GM12878 (cell line): ENCODE measurements at regions not wholly inside any gene's neighbourhood (a gene's known extent, or its start where the extent isn't known, plus 50 kb on each side); places are given as distances from the start of the nearest gene placed in this dataset.

Experiments used
- ATAC-seq: fragments of 200-7000 bp; cut with Tn5 transposase; 3 replicates; pipeline ENCODE4 v1.9.1; 2020; ENCODE audit warnings: mild to moderate bottlenecking, moderate library complexity
- BruUV-seq: library from RNA; stranded (reverse); fragments of 400-500 nt; replicated peaks from 2 replicates; lab custom pipeline; 2021; lab: Mats Ljungman, UMichigan
- CTCF ChIA-PET: fragments of 300-600 bp; sonication (Branson Sonifier 250); formaldehyde crosslinking; extraction: SDS; loops from one replicate; lab custom pipeline; 2021; ENCODE audit warnings: inconsistent platforms; lab: Yijun Ruan, JAX
- POLR2A ChIA-PET: fragments of 350-600 bp; formaldehyde crosslinking; extraction: SDS; loops from one replicate; lab custom pipeline; 2021; ENCODE audit warnings: inconsistent platforms; lab: Charles Lee
- RAD21 ChIA-PET: fragments of 300-600 bp; sonication (Branson Sonifier 250); formaldehyde crosslinking; loops from one replicate; lab custom pipeline; 2023; ENCODE audit warnings: antibody characterized with exemption; ENCODE audit not compliant: unreplicated experiment; lab: Charles Lee
- SMC1A ChIA-PET: fragments of 300-600 bp; sonication (Branson Sonifier 250); formaldehyde crosslinking; loops from one replicate; lab custom pipeline; 2023; ENCODE audit not compliant: unreplicated experiment, uncharacterized antibody; lab: Charles Lee
- DNase-seq: peaks from one replicate; pipeline ENCODE4 v3.0.0-alpha.2; 2011; ENCODE audit warnings: low read depth, low spot score
- FAIRE-seq: peaks from 3 replicates; lab custom pipeline; 2011; peaks lifted over from hg19 to GRCh38; lab: Jason Lieb, UNC
- H2AFZ ChIP-seq: 2 replicates; pipeline ENCODE4 v1.6.0; 2011; ENCODE audit warnings: low read depth, low read length, control low read depth; ENCODE audit not compliant: control insufficient read depth
- H3K27ac ChIP-seq: 2 replicates; pipeline ENCODE4 v1.5.1; 2011; ENCODE audit warnings: control low read depth; ENCODE audit not compliant: control insufficient read depth, insufficient read depth
- H3K27me3 ChIP-seq, 2 experiments: replicated peaks in 1 of 2; 2 replicates each; pipeline versions ENCODE4 v1.6.0 to v1.6.1; 2011; ENCODE audit warnings: low read length in 1 of 2; ENCODE audit not compliant: control insufficient read depth in 2 of 2, insufficient read depth in 2 of 2
- H3K36me3 ChIP-seq, 2 experiments: 2 replicates each; pipeline ENCODE4 v1.5.1; 2011; ENCODE audit warnings: low read length in 1 of 2; ENCODE audit not compliant: control insufficient read depth in 2 of 2, insufficient read depth in 2 of 2
- H3K4me1 ChIP-seq: 2 replicates; pipeline ENCODE4 v1.6.1; 2011; ENCODE audit warnings: mild to moderate bottlenecking, low read length, moderate library complexity, mixed read lengths; ENCODE audit not compliant: control insufficient read depth, insufficient read depth
- H3K4me2 ChIP-seq: 2 replicates; pipeline ENCODE4 v1.6.0; 2011; ENCODE audit warnings: control low read depth; ENCODE audit not compliant: control insufficient read depth, insufficient read depth
- H3K4me3 ChIP-seq: fragments of 200-600 bp; sonication (generic); 2 replicates; pipeline ENCODE4 v1.5.1; 2016
- H3K79me2 ChIP-seq: 2 replicates; pipeline ENCODE4 v1.6.0; 2011; ENCODE audit warnings: low read length; ENCODE audit not compliant: control insufficient read depth, insufficient read depth
- H3K9ac ChIP-seq: 2 replicates; pipeline ENCODE4 v1.8.0; 2011; ENCODE audit warnings: low read length, control low read depth, mixed read lengths; ENCODE audit not compliant: control insufficient read depth, insufficient read depth
- H3K9me3 ChIP-seq: replicated peaks from 3 replicates; pipeline ENCODE4 v1.5.1; 2011; ENCODE audit warnings: mild to moderate bottlenecking, low read length; ENCODE audit not compliant: control insufficient read depth, insufficient read depth
- H4K20me1 ChIP-seq: 2 replicates; pipeline ENCODE4 v1.6.0; 2011; ENCODE audit not compliant: control insufficient read depth, insufficient read depth
- ATF2 ChIP-seq: IDR thresholded peaks from 2 replicates; pipeline ENCODE4 v1.6.1; 2012; ENCODE audit warnings: low read length, inconsistent platforms
- BRCA1 ChIP-seq: IDR thresholded peaks from 2 replicates; pipeline ENCODE4 v1.6.1; 2011; ENCODE audit warnings: low read depth, low read length, improper control_type of control experiment
- CUX1 ChIP-seq: IDR thresholded peaks from 2 replicates; pipeline ENCODE4 v1.6.1; 2012; ENCODE audit warnings: improper control_type of control experiment, low read depth, low read length; ENCODE audit not compliant: insufficient replicate concordance
- RELA ChIP-seq: fragments of 450-650 bp; IDR thresholded peaks from 2 replicates; pipeline ENCODE4 v1.8.0; 2014; ENCODE audit warnings: borderline replicate concordance; ENCODE audit not compliant: partially characterized antibody
- SMAD1 ChIP-seq: fragments of 450-650 bp; IDR thresholded peaks from 2 replicates; pipeline ENCODE4 v1.6.1; 2018; ENCODE audit warnings: mild to moderate bottlenecking, low read depth; ENCODE audit not compliant: partially characterized antibody
- SREBF1 ChIP-seq: IDR thresholded peaks from 2 replicates; pipeline ENCODE4 v1.6.1; 2012; ENCODE audit warnings: mild to moderate bottlenecking, low read length
- STAT1 ChIP-seq: fragments of 450-650 bp; conservative IDR thresholded peaks from 2 replicates; pipeline ENCODE4 v1.6.1; 2014; ENCODE audit warnings: antibody characterized with exemption, mild to moderate bottlenecking
- ZSCAN29 ChIP-seq: fragments of 450-650 bp; IDR thresholded peaks from 2 replicates; pipeline ENCODE4 v1.6.1; 2017; ENCODE audit warnings: mild to moderate bottlenecking, moderate library complexity
- in situ Hi-C: fragments of 300-500 bp; cut with MboI; formaldehyde crosslinking; loops from 9 replicates; pipeline ENCODE4 v1.14.3; 2018; ENCODE audit warnings: mixed read lengths
- intact Hi-C: fragments of 100-400 bp; cut with micrococcal nuclease; formaldehyde crosslinking; loops from one replicate; pipeline ENCODE4 v1.14.2; 2022; ENCODE audit not compliant: unreplicated experiment
- TF ChIP-seq, protein P1 (sequence below): fragments of 450-650 bp; IDR thresholded peaks from 2 replicates; pipeline ENCODE4 v1.6.1; 2017; ENCODE audit warnings: low read depth, mild to moderate bottlenecking, moderate library complexity

DNA sequence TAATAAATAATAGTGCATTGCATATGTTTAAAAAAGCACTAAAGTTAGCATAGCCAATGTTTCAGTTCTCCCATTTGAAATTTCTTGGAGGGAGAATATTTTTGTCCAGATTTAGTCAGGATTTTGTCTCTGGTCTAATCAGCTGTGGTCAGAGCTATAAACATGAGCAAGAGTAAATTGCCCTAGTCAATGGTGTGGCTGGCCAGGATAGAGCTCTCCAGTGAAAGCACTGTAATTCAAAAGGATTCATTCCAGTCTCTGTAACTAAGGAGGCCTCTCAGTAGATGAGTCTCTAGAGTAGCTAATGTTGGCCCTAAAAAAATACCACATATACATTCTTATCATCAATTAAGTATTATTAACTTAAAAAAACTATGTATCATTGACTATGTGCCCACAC, 241.6 kb downstream of the CDCA7 start:
- intact Hi-C loops (no loop called here), in situ Hi-C loops (no loop called here)
- Histone ChIP-seq H3K4me2 (no peak overlapping the region), H3K4me3 (no peak overlapping the region), H3K9ac (no peak overlapping the region), H2AFZ (no peak overlapping the region), H3K79me2 (no peaks in the 10 kb centered on the region), H4K20me1 (no peaks in the 10 kb centered on the region), H3K9me3 (no peaks in the 10 kb centered on the region; the same call in 2 of the 3 replicates), H3K27ac (no peak overlapping the region), H3K27me3 (no peaks in the 10 kb centered on the region), H3K36me3 (no peaks in the 10 kb centered on the region), H3K4me1 (no peaks in the 10 kb centered on the region)
- no TSS peak for BruUV-seq
- DNase-seq: no peak
- SMC1A ChIA-PET: interaction anchor here (0.8 kb wide), 1 partner anchor 9 kb away, joined by 3 read pairs; no protein-coding TSS in a partner anchor
- no peak for FAIRE-seq
- ATAC-seq: no peak
- TF ChIP-seq RELA (no peak), ZSCAN29 (no peak), STAT1 (no peak)
- CTCF ChIA-PET: no interaction called here
- RAD21 ChIA-PET: no interaction called here
- POLR2A ChIA-PET: no interaction called here

DNA sequence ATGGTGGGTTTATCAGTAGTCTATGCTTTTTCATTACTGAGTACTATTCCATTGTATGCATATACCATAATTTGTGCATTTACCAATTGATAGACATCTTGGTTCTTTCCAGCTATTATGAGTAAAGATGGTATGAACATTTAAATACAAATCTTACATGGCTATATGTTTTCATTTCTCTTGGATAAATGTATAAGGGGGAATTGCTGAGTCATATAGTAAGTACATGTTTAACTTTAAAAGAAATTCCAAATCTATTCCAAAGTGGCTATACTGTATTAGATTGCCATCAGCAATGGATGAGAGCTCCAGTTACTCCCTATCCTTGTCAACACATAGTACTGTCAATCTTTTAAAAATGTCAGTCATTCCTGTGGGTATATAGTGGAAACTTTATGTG, 243.9 kb downstream of the CDCA7 start:
- no peak for FAIRE-seq

More for the DNA sequence above, 243.9 kb downstream of the CDCA7 start:
- Histone ChIP-seq H3K4me1 (no peaks in the 10 kb centered on the region), H3K79me2 (no peaks in the 10 kb centered on the region), H3K9me3 (no peaks in the 10 kb centered on the region), H3K9ac (no peak overlapping the region), H3K36me3 (no peaks in the 10 kb centered on the region), H2AFZ (no peak overlapping the region), H4K20me1 (no peaks in the 10 kb centered on the region), H3K4me2 (no peak overlapping the region), H3K27me3 (no peaks in the 10 kb centered on the region), H3K27ac (no peak overlapping the region), H3K4me3 (no peak overlapping the region)
- no TSS peak for BruUV-seq
- ATAC-seq: no peak
- intact Hi-C loops: no loop called here
- in situ Hi-C loops: no loop called here
- CTCF ChIA-PET: no interaction called here
- RAD21 ChIA-PET: no interaction called here
- SMC1A ChIA-PET: no interaction called here
- DNase-seq: no peak
- TF ChIP-seq SREBF1: no peak
- TF ChIP-seq, protein P1, sequence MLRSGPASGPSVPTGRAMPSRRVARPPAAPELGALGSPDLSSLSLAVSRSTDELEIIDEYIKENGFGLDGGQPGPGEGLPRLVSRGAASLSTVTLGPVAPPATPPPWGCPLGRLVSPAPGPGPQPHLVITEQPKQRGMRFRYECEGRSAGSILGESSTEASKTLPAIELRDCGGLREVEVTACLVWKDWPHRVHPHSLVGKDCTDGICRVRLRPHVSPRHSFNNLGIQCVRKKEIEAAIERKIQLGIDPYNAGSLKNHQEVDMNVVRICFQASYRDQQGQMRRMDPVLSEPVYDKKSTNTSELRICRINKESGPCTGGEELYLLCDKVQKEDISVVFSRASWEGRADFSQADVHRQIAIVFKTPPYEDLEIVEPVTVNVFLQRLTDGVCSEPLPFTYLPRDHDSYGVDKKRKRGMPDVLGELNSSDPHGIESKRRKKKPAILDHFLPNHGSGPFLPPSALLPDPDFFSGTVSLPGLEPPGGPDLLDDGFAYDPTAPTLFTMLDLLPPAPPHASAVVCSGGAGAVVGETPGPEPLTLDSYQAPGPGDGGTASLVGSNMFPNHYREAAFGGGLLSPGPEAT: no peak
- TF ChIP-seq ATF2: no peak
- no peak for TF ChIP-seq SMAD1
- TF ChIP-seq CUX1: no peak
- TF ChIP-seq BRCA1: no peak
- POLR2A ChIA-PET: no interaction called here
